IMR-90 (cell line): ENCODE measurements at regions not wholly inside any gene's neighbourhood (a gene's known extent, or its start where the extent isn't known, plus 50 kb on each side); places are given as distances from the start of the nearest gene placed in this dataset.

Source experiments
- ATAC-seq: fragments of 200-7000 bp; cut with Tn5 transposase; 2 replicates; pipeline ENCODE4 v1.9.1; 2020; ENCODE audit warnings: low read depth, mild to moderate bottlenecking, moderate library complexity
- BruUV-seq: library from RNA; stranded (reverse); fragments of 400-500 nt; replicated peaks from 2 replicates; lab custom pipeline; 2021; lab: Mats Ljungman, UMichigan
- CTCF ChIA-PET: fragments of 300-600 bp; formaldehyde crosslinking; extraction: SDS; loops from one replicate; lab custom pipeline; 2021; ENCODE audit warnings: antibody characterized with exemption; lab: Yijun Ruan, JAX
- POLR2A ChIA-PET: fragments of 300-600 bp; sonication (Branson Sonifier 250); formaldehyde crosslinking; loops from one replicate; lab custom pipeline; 2022; ENCODE audit warnings: antibody characterized with exemption; ENCODE audit not compliant: unreplicated experiment; lab: Charles Lee
- DNase-seq: peaks from one replicate; pipeline ENCODE4 v3.0.0; 2013
- H2AFZ ChIP-seq: replicated peaks from 2 replicates; pipeline ENCODE3; 2013; ENCODE audit warnings: low read length, mild to moderate bottlenecking; ENCODE audit not compliant: poor library complexity
- H2AK5ac ChIP-seq: 2 replicates; pipeline ENCODE4 v1.6.1; 2013; ENCODE audit warnings: low read depth, low read length, inconsistent platforms
- H2AK9ac ChIP-seq: replicated peaks from 2 replicates; pipeline ENCODE3; 2013; ENCODE audit warnings: mild to moderate bottlenecking, low read depth, low read length, moderate library complexity; ENCODE audit not compliant: poor library complexity
- H2BK120ac ChIP-seq: 2 replicates; pipeline ENCODE4 v1.6.1; 2013; ENCODE audit warnings: low read depth, low read length, inconsistent platforms
- H2BK15ac ChIP-seq: 3 replicates; pipeline ENCODE4 v1.6.1; 2013; ENCODE audit warnings: low read depth, low read length, inconsistent platforms
- H2BK20ac ChIP-seq: 2 replicates; pipeline ENCODE4 v1.6.1; 2013; ENCODE audit warnings: low read depth, mild to moderate bottlenecking, inconsistent platforms, low read length, moderate library complexity
- H2BK5ac ChIP-seq: 2 replicates; pipeline ENCODE4 v1.6.1; 2013; ENCODE audit warnings: mild to moderate bottlenecking, low read depth, low read length, inconsistent platforms; ENCODE audit not compliant: poor library complexity, severe bottlenecking
- H3K14ac ChIP-seq: replicated peaks from 2 replicates; pipeline ENCODE4 v1.6.1; 2013; ENCODE audit warnings: low read depth, low read length, inconsistent platforms
- H3K18ac ChIP-seq: 2 replicates; pipeline ENCODE4 v1.6.1; 2013; ENCODE audit warnings: low read depth, low read length, control low read depth
- H3K23ac ChIP-seq: 2 replicates; pipeline ENCODE4 v1.6.1; 2013; ENCODE audit warnings: low read depth, low read length, inconsistent platforms
- H3K27ac ChIP-seq: 2 replicates; pipeline ENCODE4 v1.5.1; 2013; ENCODE audit warnings: mild to moderate bottlenecking, control low read depth, low read length; ENCODE audit not compliant: insufficient read depth
- H3K27me3 ChIP-seq: 2 replicates; pipeline ENCODE4 v1.6.1; 2013; ENCODE audit warnings: low read length; ENCODE audit not compliant: control insufficient read depth, insufficient read depth
- H3K36me3 ChIP-seq: 2 replicates; pipeline ENCODE4 v1.6.1; 2013; ENCODE audit warnings: low read length, mixed read lengths; ENCODE audit not compliant: control insufficient read depth, insufficient read depth
- H3K4ac ChIP-seq: 2 replicates; pipeline ENCODE4 v1.6.1; 2013; ENCODE audit warnings: low read depth, low read length, inconsistent platforms
- H3K4me1 ChIP-seq: 2 replicates; pipeline ENCODE4 v1.6.1; 2013; ENCODE audit warnings: low read length, mixed read lengths; ENCODE audit not compliant: control insufficient read depth, insufficient read depth
- H3K4me2 ChIP-seq: 2 replicates; pipeline ENCODE4 v1.6.1; 2013; ENCODE audit warnings: low read depth, mild to moderate bottlenecking, control low read depth, low read length, moderate library complexity
- H3K4me3 ChIP-seq: 2 replicates; pipeline ENCODE4 v1.5.1; 2013; ENCODE audit warnings: low read depth, mild to moderate bottlenecking, control low read depth, low read length, moderate library complexity; ENCODE audit not compliant: insufficient read depth
- H3K56ac ChIP-seq: 2 replicates; pipeline ENCODE4 v1.6.1; 2013; ENCODE audit warnings: low read length, inconsistent platforms; ENCODE audit not compliant: insufficient read depth; ENCODE audit errors: extremely low read depth
- H3K79me1 ChIP-seq, 2 experiments: 2 replicates each; pipeline ENCODE4 v1.6.1; 2013; ENCODE audit warnings: low read length in 2 of 2, inconsistent platforms in 1 of 2, low read depth in 1 of 2
- H3K9ac ChIP-seq: 2 replicates; pipeline ENCODE4 v1.6.1; 2013; ENCODE audit warnings: low read depth, low read length, control low read depth
- H3K9me1 ChIP-seq: 2 replicates; pipeline ENCODE4 v1.6.1; 2013; ENCODE audit warnings: low read length, inconsistent platforms; ENCODE audit not compliant: insufficient read depth
- H3K9me3 ChIP-seq: 2 replicates; pipeline ENCODE4 v1.6.1; 2013; ENCODE audit warnings: low read length; ENCODE audit not compliant: control insufficient read depth, insufficient read depth
- H4K20me1 ChIP-seq: 2 replicates; pipeline ENCODE4 v1.6.1; 2013; ENCODE audit warnings: low read length, inconsistent platforms; ENCODE audit not compliant: insufficient read depth
- H4K5ac ChIP-seq: 2 replicates; pipeline ENCODE4 v1.6.1; 2013; ENCODE audit warnings: mild to moderate bottlenecking, low read depth, low read length, control low read depth
- H4K8ac ChIP-seq, 2 experiments: 2 replicates each; pipeline ENCODE4 v1.6.1; 2013; ENCODE audit warnings: low read depth in 2 of 2, low read length in 2 of 2, control low read depth in 1 of 2, inconsistent platforms in 1 of 2
- H4K91ac ChIP-seq: 2 replicates; pipeline ENCODE4 v1.6.1; 2013; ENCODE audit warnings: low read depth, low read length, inconsistent platforms; ENCODE audit not compliant: insufficient read depth
- NFE2L2 ChIP-seq: fragments of 150-350 bp; IDR thresholded peaks from 2 replicates; pipeline ENCODE4 v1.6.1; 2016; ENCODE audit warnings: low read depth, mild to moderate bottlenecking, low read length
- SMC3 ChIP-seq: fragments of 150-350 bp; IDR thresholded peaks from 2 replicates; pipeline ENCODE4 v1.6.1; 2016; ENCODE audit warnings: low read depth, mild to moderate bottlenecking, antibody characterized with exemption, low read length, moderate library complexity
- WGBS, 2 experiments: methylation state at CpG; one replicate each; pipeline versions ENCODE4 v1.1.5 to v1.1.7; 2013; ENCODE audit warnings: missing lambda C conversion rate in 2 of 2; ENCODE audit not compliant: insufficient read length in 1 of 2; ENCODE audit errors: extremely low coverage in 2 of 2; 5-methylcytosine and 5-hydroxymethylcytosine counted together
- dilution Hi-C: fragments of 300-500 bp; cut with HindIII; formaldehyde crosslinking; loops from one replicate; pipeline ENCODE4 v1.14.3; 2018; ENCODE audit warnings: low sequenced_read_pairs; ENCODE audit not compliant: unreplicated experiment
- in situ Hi-C: fragments of 300-500 bp; cut with MboI; formaldehyde crosslinking; loops from 3 replicates; pipeline ENCODE4 v1.14.3; 2019; ENCODE audit warnings: low sequenced_read_pairs, inconsistent platforms, mixed read lengths
- intact Hi-C: fragments of 100-400 bp; cut with micrococcal nuclease; formaldehyde crosslinking; loops from 2 replicates; pipeline ENCODE4 v1.10.0; 2022

GRCh38 chr9:115888131-115888530 is 265.5 kb upstream of the PAPPA start:
- no peak overlapping the region for H2AK9ac ChIP-seq
- peaks cover 9% of the 10 kb centered on the region for H3K4me1 ChIP-seq
- 100% methylated on average over 1 of the region's 5 CpGs; no CpG with 5 or more reads in 1 of the 2 experiments for WGBS, 2 experiments
- H2AFZ ChIP-seq = no peak overlapping the region
- ChIA-PET POLR2A (interaction anchor here (0.7 kb wide), 1 partner anchor 294 kb away, joined by 3 read pairs; no protein-coding TSS in a partner anchor), CTCF (interaction anchor here (0.6 kb wide), 1 partner anchor 684 kb away, joined by 3 read pairs; no protein-coding TSS in a partner anchor)
- peak overlapping the region; percentile 37 for H3K18ac ChIP-seq
- no peak overlapping the region for H3K9ac ChIP-seq
- no peaks in the 10 kb centered on the region for H3K9me3 ChIP-seq
- peak overlapping the region; percentile 40; the same call in 1 of the 2 replicates for H3K4ac ChIP-seq
- BruUV-seq = no TSS peak
- intact Hi-C loops (loop anchor here (10.0 kb wide), 1 partner anchor 293 kb away; no protein-coding TSS in a partner anchor), in situ Hi-C loops (loop anchor here (10.0 kb wide), 1 partner anchor 293 kb away; no protein-coding TSS in a partner anchor), dilution Hi-C loops (no loop called here)
- no peak overlapping the region for H3K14ac ChIP-seq
- ATAC-seq (no peak), DNase-seq (no peak)
- TF ChIP-seq NFE2L2 = no peak
- TF ChIP-seq SMC3 = no peak
- no peak overlapping the region for H2BK5ac ChIP-seq
- no peak overlapping the region; the same call in 1 of the 2 replicates for H4K91ac ChIP-seq
- peaks cover 8% of the 10 kb centered on the region; the same call in 1 of the 2 replicates for H3K9me1 ChIP-seq
- H4K20me1 ChIP-seq = no peaks in the 10 kb centered on the region
- no peaks in the 10 kb centered on the region for H3K27me3 ChIP-seq
- H2AK5ac ChIP-seq = 0 out of 2 replicates have a peak overlapping the region, but pooled peaks have one; percentile 36
- H4K5ac ChIP-seq = peak overlapping the region; percentile 5; the same call in 1 of the 2 replicates
- H3K27ac ChIP-seq = no peak overlapping the region
- H2BK15ac ChIP-seq = peak overlapping the region; percentile 70; the same call in 1 of the 3 replicates
- peak overlapping the region in 1 of 2 experiments; percentile 39; a peak in 1 of 4 replicates for H4K8ac ChIP-seq
- H3K23ac ChIP-seq = no peak overlapping the region
- peak overlapping the region; percentile 51 for H2BK120ac ChIP-seq
- H3K79me1 ChIP-seq = no peaks in the 10 kb centered on the region
- H2BK20ac ChIP-seq = peak overlapping the region; percentile 51; the same call in 1 of the 2 replicates
- no peaks in the 10 kb centered on the region for H3K36me3 ChIP-seq
- H3K4me3 ChIP-seq = no peak overlapping the region
- H3K4me2 ChIP-seq = no peak overlapping the region
- no peak overlapping the region for H3K56ac ChIP-seq
